Left lung (tissue), 4 donors: ENCODE measurements at regions not wholly inside any gene's neighbourhood (a gene's known extent, or its start where the extent isn't known, plus 50 kb on each side); places are given as distances from the start of the nearest gene placed in this dataset.

Experiments
- ATAC-seq: fragments of 200-7000 bp; cut with Tn5 transposase; one replicate; pipeline ENCODE4 v1.9.1; 2020; ENCODE audit warnings: moderate library complexity
- DNase-seq, 4 donors: peaks; one replicate each; pipeline ENCODE4 v3.0.0-alpha.2; 2013 to 2020
- H3K27ac ChIP-seq, 2 donors: fragments of 200-600 bp; sonication (generic) in 1 of 2; one replicate each; pipeline versions ENCODE4 v1.5.0 to v1.8.0; 2020 to 2021
- H3K27me3 ChIP-seq, 2 donors: fragments of 200-600 bp; sonication (generic) in 1 of 2; one replicate each; pipeline versions ENCODE4 v1.5.0 to v1.8.0; 2020 to 2021
- H3K36me3 ChIP-seq, 2 donors: fragments of 200-600 bp; sonication (generic) in 1 of 2; one replicate each; pipeline versions ENCODE4 v1.5.0 to v1.8.0; 2020 to 2021
- H3K4me1 ChIP-seq, 2 donors: fragments of 200-600 bp; one replicate each; pipeline ENCODE4 v1.8.0; 2021
- H3K4me3 ChIP-seq, 2 donors: fragments of 200-600 bp; sonication (generic) in 1 of 2; one replicate each; pipeline versions ENCODE4 v1.5.0 to v1.8.0; 2020 to 2021; ENCODE audit warnings: mild to moderate bottlenecking in 1 of 2
- H3K9me3 ChIP-seq, 2 donors: fragments of 200-600 bp; sonication (generic) in 1 of 2; one replicate each; pipeline versions ENCODE4 v1.5.0 to v1.8.0; 2020 to 2021
- intact Hi-C, 2 donors: fragments of 100-400 bp; cut with DNase I; formaldehyde crosslinking; loops; one replicate each; pipeline versions ENCODE4 v1.11.2 to v1.14.2; 2022
- TF ChIP-seq, protein P1 (sequence below), 2 donors: fragments of 200-600 bp; sonication (generic) in 1 of 2; IDR thresholded peaks; one replicate each; pipeline versions ENCODE4 v1.5.0 to v1.8.0; 2021; ENCODE audit warnings: antibody characterized with exemption in 2 of 2
- donor health status: DM: no; HTN: yes; CAD: no.
- donor health status: DM: no; HTN: no; CAD: no.

GRCh38 chr1:37157634-37158033, 123.3 kb upstream of the GRIK3 start:
- Histone ChIP-seq H3K36me3 (no peaks in the 10 kb centered on the region), H3K27ac (no peak overlapping the region), H3K4me3 (no peak overlapping the region), H3K4me1 (no peaks in the 10 kb centered on the region), H3K27me3 (peaks cover 0 to 19% of the 10 kb centered on the region in 2 donors), H3K9me3 (no peaks in the 10 kb centered on the region)
- no peak for DNase-seq
- intact Hi-C loops, result no loop called here
- TF ChIP-seq, protein P1, sequence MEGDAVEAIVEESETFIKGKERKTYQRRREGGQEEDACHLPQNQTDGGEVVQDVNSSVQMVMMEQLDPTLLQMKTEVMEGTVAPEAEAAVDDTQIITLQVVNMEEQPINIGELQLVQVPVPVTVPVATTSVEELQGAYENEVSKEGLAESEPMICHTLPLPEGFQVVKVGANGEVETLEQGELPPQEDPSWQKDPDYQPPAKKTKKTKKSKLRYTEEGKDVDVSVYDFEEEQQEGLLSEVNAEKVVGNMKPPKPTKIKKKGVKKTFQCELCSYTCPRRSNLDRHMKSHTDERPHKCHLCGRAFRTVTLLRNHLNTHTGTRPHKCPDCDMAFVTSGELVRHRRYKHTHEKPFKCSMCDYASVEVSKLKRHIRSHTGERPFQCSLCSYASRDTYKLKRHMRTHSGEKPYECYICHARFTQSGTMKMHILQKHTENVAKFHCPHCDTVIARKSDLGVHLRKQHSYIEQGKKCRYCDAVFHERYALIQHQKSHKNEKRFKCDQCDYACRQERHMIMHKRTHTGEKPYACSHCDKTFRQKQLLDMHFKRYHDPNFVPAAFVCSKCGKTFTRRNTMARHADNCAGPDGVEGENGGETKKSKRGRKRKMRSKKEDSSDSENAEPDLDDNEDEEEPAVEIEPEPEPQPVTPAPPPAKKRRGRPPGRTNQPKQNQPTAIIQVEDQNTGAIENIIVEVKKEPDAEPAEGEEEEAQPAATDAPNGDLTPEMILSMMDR (IDR thresholded peaks at IDR 0.05), result no peak
- ATAC-seq, result no peak

GRCh38 chr1:37158113-37158749, 123.9 kb upstream of the GRIK3 start:
- no peaks in the 10 kb centered on the region for H3K4me1 ChIP-seq
- no peak for DNase-seq
- ATAC-seq, result no peak
- no peak overlapping the region for H3K4me3 ChIP-seq
- TF ChIP-seq, protein P1 (IDR thresholded peaks at IDR 0.05), result no peak
- no peaks in the 10 kb centered on the region for H3K9me3 ChIP-seq
- H3K36me3 ChIP-seq, result no peaks in the 10 kb centered on the region
- peaks cover 0 to 16% of the 10 kb centered on the region in 2 donors for H3K27me3 ChIP-seq
- intact Hi-C loops, result no loop called here
- no peak overlapping the region for H3K27ac ChIP-seq

GRCh38 chr1:37159102-37159501, 124.8 kb upstream of the GRIK3 start:
- H3K27me3 ChIP-seq, result peaks cover 0 to 15% of the 10 kb centered on the region in 2 donors
- no peaks in the 10 kb centered on the region for H3K4me1 ChIP-seq
- H3K27ac ChIP-seq, result no peak overlapping the region
- TF ChIP-seq, protein P1 (IDR thresholded peaks at IDR 0.05), result no peak
- DNase-seq, result no peak
- H3K36me3 ChIP-seq, result no peaks in the 10 kb centered on the region
- no peak overlapping the region for H3K4me3 ChIP-seq
- no peak for ATAC-seq
- H3K9me3 ChIP-seq, result no peaks in the 10 kb centered on the region
- intact Hi-C loops, result no loop called here

DNA sequence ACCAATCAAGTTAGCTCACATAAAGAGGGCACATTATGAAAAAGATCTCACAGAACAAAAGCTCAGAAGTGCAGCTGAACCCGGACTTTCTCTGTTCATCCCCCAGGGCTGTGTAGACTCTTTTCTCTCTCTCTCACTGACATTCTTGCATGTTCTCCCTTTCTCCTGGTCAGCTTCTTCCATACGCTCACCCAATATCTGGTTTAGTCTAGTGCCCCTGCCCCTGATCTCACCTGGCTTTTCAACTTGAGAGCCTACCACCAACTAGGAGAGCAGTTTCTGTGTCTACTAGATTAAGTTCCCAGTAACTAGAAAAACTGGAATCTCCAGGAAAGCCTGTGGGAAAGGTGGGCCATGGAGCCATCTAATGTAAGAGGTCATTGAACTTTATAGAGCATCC, 126.9 kb upstream of the GRIK3 start:
- Histone ChIP-seq H3K27ac (no peak overlapping the region), H3K9me3 (no peaks in the 10 kb centered on the region), H3K36me3 (no peaks in the 10 kb centered on the region), H3K4me1 (no peaks in the 10 kb centered on the region), H3K27me3 (peaks cover 0 to 4% of the 10 kb centered on the region in 2 donors), H3K4me3 (no peak overlapping the region)
- no peak for DNase-seq
- TF ChIP-seq, protein P1 (IDR thresholded peaks at IDR 0.05), result no peak
- intact Hi-C loops, result no loop called here
- no peak for ATAC-seq

DNA sequence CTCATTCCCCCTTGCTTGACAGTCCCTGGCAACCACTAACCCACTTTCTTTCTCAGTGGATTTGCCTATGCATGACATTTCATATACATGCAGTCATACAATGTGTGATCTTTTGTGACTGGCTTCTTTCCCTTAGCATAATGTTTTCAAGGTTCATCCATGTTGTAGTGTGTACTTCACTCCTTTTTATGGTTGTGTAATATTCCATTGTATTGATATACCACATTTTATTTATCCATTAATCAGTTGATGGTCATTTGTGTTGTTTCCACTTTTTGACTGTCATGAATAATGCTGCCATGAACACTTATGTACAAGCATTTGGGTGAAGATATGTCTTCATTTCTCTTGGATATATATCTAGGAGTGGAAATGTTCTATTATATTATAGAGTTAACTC, 127.7 kb upstream of the GRIK3 start:
- intact Hi-C loops, result no loop called here

More for the DNA sequence above, 127.7 kb upstream of the GRIK3 start:
- Histone ChIP-seq H3K4me1 (no peaks in the 10 kb centered on the region), H3K9me3 (no peaks in the 10 kb centered on the region), H3K36me3 (no peaks in the 10 kb centered on the region), H3K27me3 (no peaks in the 10 kb centered on the region), H3K4me3 (no peak overlapping the region), H3K27ac (no peak overlapping the region)
- TF ChIP-seq, protein P1 (IDR thresholded peaks at IDR 0.05), result no peak
- ATAC-seq (no peak), DNase-seq (no peak)
